Amniotic epithelial cell (primary cell): ENCODE measurements at regions not wholly inside any gene's neighbourhood (a gene's known extent, or its start where the extent isn't known, plus 50 kb on each side); places are given as distances from the start of the nearest gene placed in this dataset.
"Not testable (repeated sequence)": the region's sequence is repeated elsewhere in the genome, so short reads cannot be mapped to it uniquely, and the experiment has no call there.

Source experiments
- DNase-seq: peaks from one replicate; pipeline ENCODE4 v3.0.0-alpha.2; 2010; ENCODE audit warnings: low read depth

GRCh38 chr17:20944014-20944865 is 98.6 kb downstream of the USP22 start:
- DNase-seq, result no peak

DNA sequence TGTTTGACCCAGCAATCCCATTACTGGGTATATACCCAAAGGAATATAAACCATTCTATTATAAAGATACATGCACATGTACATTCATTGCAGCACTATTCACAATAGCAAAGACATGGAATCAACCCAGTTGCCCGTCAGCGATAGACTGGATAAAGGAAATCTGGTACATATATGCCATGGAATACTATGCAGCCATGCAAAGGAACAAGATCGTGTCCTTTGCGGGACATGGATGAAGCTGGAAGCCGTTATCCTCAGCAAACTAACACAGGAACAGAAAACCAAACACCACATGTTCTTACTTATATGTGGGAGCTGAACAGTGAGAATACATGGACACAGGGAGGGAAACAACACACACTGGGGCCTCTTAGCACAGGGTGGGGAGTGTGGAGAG is 95.1 kb downstream of the USP22 start:
- DNase-seq, result not testable (repeated sequence)

- no peak for DNase-seq
These were observed 93.6 kb downstream of the USP22 start for GRCh38 chr17:20948984-20949777.
